Ishikawa (cell line): ENCODE measurements at regions not wholly inside any gene's neighbourhood (a gene's known extent, or its start where the extent isn't known, plus 50 kb on each side); places are given as distances from the start of the nearest gene placed in this dataset.

Source experiments
- CREB1 ChIP-seq: IDR thresholded peaks from 2 replicates; pipeline ENCODE4 v1.6.1; 2012; ENCODE audit warnings: low read depth
- EGR1 ChIP-seq: IDR thresholded peaks from 2 replicates; pipeline ENCODE4 v1.6.1; 2012
- EP300 ChIP-seq: IDR thresholded peaks from 2 replicates; pipeline ENCODE4 v1.6.1; 2012; ENCODE audit warnings: borderline replicate concordance
- FOXM1 ChIP-seq: IDR thresholded peaks from 2 replicates; pipeline ENCODE4 v1.6.1; 2012; ENCODE audit warnings: low read depth, borderline replicate concordance
- MAX ChIP-seq: IDR thresholded peaks from 2 replicates; pipeline ENCODE4 v1.6.1; 2012
- NFIC ChIP-seq: IDR thresholded peaks from 2 replicates; pipeline ENCODE4 v1.6.1; 2012
- RAD21 ChIP-seq: IDR thresholded peaks from 2 replicates; pipeline ENCODE4 v1.6.1; 2012; ENCODE audit warnings: low read depth
- REST ChIP-seq: IDR thresholded peaks from 2 replicates; pipeline ENCODE4 v1.6.1; 2012; ENCODE audit warnings: low read depth, mild to moderate bottlenecking
- TAF1 ChIP-seq: IDR thresholded peaks from 2 replicates; pipeline ENCODE4 v1.6.1; 2012; ENCODE audit warnings: low read depth, mild to moderate bottlenecking
- TEAD4 ChIP-seq: IDR thresholded peaks from 2 replicates; pipeline ENCODE4 v1.6.1; 2012
- YY1 ChIP-seq: IDR thresholded peaks from 2 replicates; pipeline ENCODE4 v1.6.1; 2012; ENCODE audit warnings: low read depth
- ZBTB7A ChIP-seq: IDR thresholded peaks from 2 replicates; pipeline ENCODE4 v1.6.1; 2012; ENCODE audit warnings: low read depth

GRCh38 chr18:43800584-43800983 lies 523.3 kb upstream of the SYT4 start:
- TF ChIP-seq MAX: no peak
- no peak for TF ChIP-seq TEAD4
- no peak for TF ChIP-seq EGR1
- TF ChIP-seq EP300: no peak
- no peak for TF ChIP-seq RAD21
- no peak for TF ChIP-seq CREB1
- TF ChIP-seq ZBTB7A: no peak
- TF ChIP-seq TAF1: no peak
- TF ChIP-seq FOXM1: no peak
- TF ChIP-seq YY1: no peak
- no peak for TF ChIP-seq NFIC
- no peak for TF ChIP-seq REST
